ENCODE measurements at regions not wholly inside any gene's neighbourhood (a gene's known extent, or its start where the extent isn't known, plus 50 kb on each side); places are given as distances from the start of the nearest gene placed in this dataset.

- Histone ChIP-seq H3K36me3 (ENCODE audit: control insufficient read depth, insufficient read depth, low read length) (no peaks in the 10 kb centered on the region), H3K4me3 (replicated peaks; ENCODE audit: low read depth, low read length) (no peak overlapping the region), H3K27me3 (replicated peaks; ENCODE audit: control insufficient read depth, insufficient read depth, low read length) (no peaks in the 10 kb centered on the region)
- TF ChIP-seq CTCF (IDR thresholded peaks at IDR 0.05; ENCODE audit: insufficient read depth, low read length, poor library complexity, severe bottlenecking), result no peak
- DNase-seq (ENCODE audit: extremely low read depth, insufficient read length), result no peak
These were observed 653.0 kb upstream of the MGMT start for GRCh38 chr10:128814024-128814423.

- Histone ChIP-seq H3K36me3 (ENCODE audit: control insufficient read depth, insufficient read depth, low read length) (no peaks in the 10 kb centered on the region), H3K27me3 (replicated peaks; ENCODE audit: control insufficient read depth, insufficient read depth, low read length) (no peaks in the 10 kb centered on the region), H3K4me3 (replicated peaks; ENCODE audit: low read depth, low read length) (no peak overlapping the region)
- DNase-seq (ENCODE audit: extremely low read depth, insufficient read length), result no peak
- no peak for TF ChIP-seq CTCF (IDR thresholded peaks at IDR 0.05; ENCODE audit: insufficient read depth, low read length, poor library complexity, severe bottlenecking)
These were observed 652.3 kb upstream of the MGMT start for GRCh38 chr10:128814782-128815181.

GRCh38 chr10:128816726-128817125 is 650.3 kb upstream of the MGMT start:
- Histone ChIP-seq H3K36me3 (ENCODE audit: control insufficient read depth, insufficient read depth, low read length) (no peaks in the 10 kb centered on the region), H3K27me3 (replicated peaks; ENCODE audit: control insufficient read depth, insufficient read depth, low read length) (no peaks in the 10 kb centered on the region), H3K4me3 (replicated peaks; ENCODE audit: low read depth, low read length) (no peak overlapping the region)
- TF ChIP-seq CTCF (IDR thresholded peaks at IDR 0.05; ENCODE audit: insufficient read depth, low read length, poor library complexity, severe bottlenecking), result no peak
- no peak for DNase-seq (ENCODE audit: extremely low read depth, insufficient read length)

- H3K27me3 ChIP-seq (replicated peaks; ENCODE audit: control insufficient read depth, insufficient read depth, low read length), result no peaks in the 10 kb centered on the region
- DNase-seq (ENCODE audit: extremely low read depth, insufficient read length), result no peak
- H3K36me3 ChIP-seq (ENCODE audit: control insufficient read depth, insufficient read depth, low read length), result no peaks in the 10 kb centered on the region
- no peak overlapping the region for H3K4me3 ChIP-seq (replicated peaks; ENCODE audit: low read depth, low read length)
- no peak for TF ChIP-seq CTCF (IDR thresholded peaks at IDR 0.05; ENCODE audit: insufficient read depth, low read length, poor library complexity, severe bottlenecking)
These were observed 649.4 kb upstream of the MGMT start for GRCh38 chr10:128817636-128818035.

- Histone ChIP-seq H3K36me3 (ENCODE audit: control insufficient read depth, insufficient read depth, low read length) (no peaks in the 10 kb centered on the region), H3K27me3 (replicated peaks; ENCODE audit: control insufficient read depth, insufficient read depth, low read length) (no peaks in the 10 kb centered on the region), H3K4me3 (replicated peaks; ENCODE audit: low read depth, low read length) (no peak overlapping the region)
- no peak for TF ChIP-seq CTCF (IDR thresholded peaks at IDR 0.05; ENCODE audit: insufficient read depth, low read length, poor library complexity, severe bottlenecking)
- no peak for DNase-seq (ENCODE audit: extremely low read depth, insufficient read length)
These were observed 646.4 kb upstream of the MGMT start for GRCh38 chr10:128820663-128821062.

GRCh38 chr10:128823201-128823600 is 643.8 kb upstream of the MGMT start:
- H3K36me3 ChIP-seq (ENCODE audit: control insufficient read depth, insufficient read depth, low read length), result no peaks in the 10 kb centered on the region
- no peak for TF ChIP-seq CTCF (IDR thresholded peaks at IDR 0.05; ENCODE audit: insufficient read depth, low read length, poor library complexity, severe bottlenecking)
- H3K27me3 ChIP-seq (replicated peaks; ENCODE audit: control insufficient read depth, insufficient read depth, low read length), result no peaks in the 10 kb centered on the region
- H3K4me3 ChIP-seq (replicated peaks; ENCODE audit: low read depth, low read length), result no peak overlapping the region
- no peak for DNase-seq (ENCODE audit: extremely low read depth, insufficient read length)

Measured in GM06990 (cell line).